H1 (cell line): ENCODE measurements at regions not wholly inside any gene's neighbourhood (a gene's known extent, or its start where the extent isn't known, plus 50 kb on each side); places are given as distances from the start of the nearest gene placed in this dataset.

ENCODE experiments used
- CTCF ChIA-PET: fragments of 300-600 bp; sonication (Branson Sonifier 250); formaldehyde crosslinking; loops from one replicate; lab custom pipeline; 2021; ENCODE audit not compliant: partially characterized antibody; lab: Charles Lee
- POLR2A ChIA-PET: fragments of 300-600 bp; sonication (Branson Sonifier 250); formaldehyde crosslinking; loops from one replicate; lab custom pipeline; 2021; ENCODE audit warnings: inconsistent platforms; ENCODE audit not compliant: partially characterized antibody; lab: Charles Lee
- DNase-seq, 2 experiments: peaks; one replicate each; pipeline versions ENCODE4 v3.0.0 to v3.0.0-alpha.2; 2010 to 2022; ENCODE audit warnings: low spot score in 2 of 2, low read depth in 1 of 2, mixed read lengths in 1 of 2
- FAIRE-seq: peaks from 2 replicates; lab custom pipeline; 2011; peaks lifted over from hg19 to GRCh38; lab: Jason Lieb, UNC
- H2AFZ ChIP-seq: 2 replicates; pipeline ENCODE4 v1.8.1; 2012; ENCODE audit warnings: low read length, inconsistent platforms
- H2AK5ac ChIP-seq: 2 replicates; pipeline ENCODE4 v1.6.1; 2013; ENCODE audit warnings: low read depth, low read length
- H2BK120ac ChIP-seq: replicated peaks from 2 replicates; pipeline ENCODE3; 2013; ENCODE audit warnings: low read depth, low read length, inconsistent platforms
- H2BK12ac ChIP-seq: 2 replicates; pipeline ENCODE4 v1.6.1; 2013; ENCODE audit warnings: low read depth, low read length
- H2BK15ac ChIP-seq: 2 replicates; pipeline ENCODE4 v1.6.1; 2013; ENCODE audit warnings: low read length
- H2BK20ac ChIP-seq: 2 replicates; pipeline ENCODE4 v1.6.1; 2013; ENCODE audit warnings: low read length
- H2BK5ac ChIP-seq: 2 replicates; pipeline ENCODE4 v1.6.1; 2013; ENCODE audit warnings: low read depth, low read length
- H3K14ac ChIP-seq: 2 replicates; pipeline ENCODE4 v1.6.1; 2013; ENCODE audit warnings: inconsistent platforms; ENCODE audit not compliant: insufficient read length
- H3K18ac ChIP-seq: 2 replicates; pipeline ENCODE4 v1.6.1; 2013; ENCODE audit warnings: low read length; ENCODE audit errors: extremely low read depth
- H3K23ac ChIP-seq: 2 replicates; pipeline ENCODE4 v1.6.1; 2013; ENCODE audit warnings: inconsistent platforms; ENCODE audit not compliant: insufficient read length
- H3K23me2 ChIP-seq: 2 replicates; pipeline ENCODE4 v1.6.1; 2013; ENCODE audit warnings: low read depth, low read length
- H3K27ac ChIP-seq: 2 replicates; pipeline ENCODE4 v1.6.1; 2011; ENCODE audit warnings: low read depth, low read length, inconsistent platforms
- H3K27me3 ChIP-seq, 4 experiments: replicated peaks in 1 of 4; 1 replicate in 1 of 4; 2 replicates in 3 of 4; pipeline versions ENCODE4 v1.6.1 to v1.8.1; 2011 to 2013; ENCODE audit warnings: low read length in 3 of 4, mild to moderate bottlenecking in 3 of 4, inconsistent platforms in 2 of 4, mixed read lengths in 2 of 4, moderate library complexity in 1 of 4; ENCODE audit not compliant: control insufficient read depth in 3 of 4, insufficient read depth in 3 of 4; ENCODE audit errors: extremely low read depth in 1 of 4
- H3K36me3 ChIP-seq, 4 experiments: 2 replicates each; pipeline versions ENCODE4 v1.6.1 to v1.8.1; 2011 to 2013; ENCODE audit warnings: mild to moderate bottlenecking in 4 of 4, low read length in 3 of 4, moderate library complexity in 2 of 4, control low read depth in 1 of 4, inconsistent platforms in 1 of 4; ENCODE audit not compliant: insufficient read depth in 4 of 4, control insufficient read depth in 2 of 4
- H3K4ac ChIP-seq: replicated peaks from 2 replicates; pipeline ENCODE3; 2013; ENCODE audit warnings: low read length, low read depth, mixed read lengths, inconsistent platforms; ENCODE audit not compliant: insufficient read length
- H3K4me1 ChIP-seq, 4 experiments: replicated peaks in 1 of 4; 1 replicate in 1 of 4; 2 replicates in 3 of 4; pipeline versions ENCODE4 v1.6.1 to v1.8.1; 2011 to 2013; ENCODE audit warnings: low read length in 3 of 4, inconsistent platforms in 2 of 4, mixed read lengths in 1 of 4; ENCODE audit not compliant: insufficient read depth in 4 of 4, control insufficient read depth in 3 of 4
- H3K4me2 ChIP-seq, 2 experiments: 2 replicates each; pipeline versions ENCODE4 v1.6.1 to v1.8.1; 2011 to 2013; ENCODE audit warnings: low read depth in 2 of 2, low read length in 2 of 2, control low read depth in 1 of 2, inconsistent platforms in 1 of 2, mild to moderate bottlenecking in 1 of 2; ENCODE audit not compliant: insufficient read depth in 1 of 2
- H3K4me3 ChIP-seq, 4 experiments: fragments of 200-600, 300-600 bp in 1 of 4; sonication (generic), shearing (Covaris generic), sonication (Bioruptor Twin) in 1 of 4; 2 replicates each; pipeline versions ENCODE4 v1.5.1 to v1.8.1; 2011 to 2016; ENCODE audit warnings: low read length in 4 of 4, low read depth in 3 of 4, control low read depth in 2 of 4, inconsistent platforms in 2 of 4, mild to moderate bottlenecking in 2 of 4, mixed read lengths in 1 of 4, moderate library complexity in 1 of 4; ENCODE audit not compliant: insufficient read depth in 2 of 4; ENCODE audit errors: extremely low read depth in 1 of 4
- H3K56ac ChIP-seq: replicated peaks from 2 replicates; pipeline ENCODE3; 2013; ENCODE audit warnings: low read depth, mild to moderate bottlenecking, mixed read lengths, low read length, inconsistent platforms; ENCODE audit not compliant: insufficient read length
- H3K79me1 ChIP-seq: 2 replicates; pipeline ENCODE4 v1.6.1; 2013; ENCODE audit warnings: low read depth, low read length, control low read depth
- H3K79me2 ChIP-seq, 2 experiments: 2 replicates each; pipeline versions ENCODE4 v1.6.1 to v1.8.1; 2012 to 2013; ENCODE audit warnings: low read length in 2 of 2, mild to moderate bottlenecking in 2 of 2, inconsistent platforms in 1 of 2; ENCODE audit not compliant: insufficient read depth in 2 of 2, control insufficient read depth in 1 of 2
- H3K9ac ChIP-seq, 4 experiments: replicated peaks in 1 of 4; 1 replicate in 1 of 4; 2 replicates in 3 of 4; pipeline versions ENCODE4 v1.6.1 to v1.8.1; 2011 to 2013; ENCODE audit warnings: low read depth in 3 of 4, low read length in 3 of 4, control low read depth in 2 of 4, mild to moderate bottlenecking in 2 of 4, moderate library complexity in 2 of 4, inconsistent platforms in 1 of 4; ENCODE audit errors: extremely low read depth in 1 of 4
- H3K9me3 ChIP-seq, 2 experiments: 2 replicates each; pipeline versions ENCODE4 v1.6.1 to v1.8.1; 2012 to 2013; ENCODE audit warnings: mild to moderate bottlenecking in 2 of 2, moderate library complexity in 2 of 2, control low read depth in 1 of 2, inconsistent platforms in 1 of 2, low read depth in 1 of 2, low read length in 1 of 2, mixed read lengths in 1 of 2; ENCODE audit not compliant: insufficient read depth in 2 of 2
- H4K20me1 ChIP-seq, 2 experiments: replicated peaks in 1 of 2; 2 replicates each; pipeline versions ENCODE3 to v1.8.1; 2011 to 2013; ENCODE audit warnings: inconsistent platforms in 2 of 2, low read length in 2 of 2, mild to moderate bottlenecking in 1 of 2; ENCODE audit not compliant: insufficient read depth in 2 of 2, control insufficient read depth in 1 of 2
- H4K5ac ChIP-seq: 2 replicates; pipeline ENCODE4 v1.6.1; 2013; ENCODE audit warnings: low read length, low read depth, mixed read lengths, inconsistent platforms; ENCODE audit not compliant: insufficient read length
- H4K8ac ChIP-seq: 2 replicates; pipeline ENCODE4 v1.8.0; 2013; ENCODE audit warnings: mild to moderate bottlenecking, moderate library complexity, low read length, inconsistent platforms; ENCODE audit not compliant: insufficient read depth; ENCODE audit errors: extremely low read depth
- H4K91ac ChIP-seq: replicated peaks from 2 replicates; pipeline ENCODE3; 2013; ENCODE audit warnings: low read length, mixed read lengths, inconsistent platforms; ENCODE audit not compliant: insufficient read length
- ATF3 ChIP-seq: IDR thresholded peaks from 2 replicates; pipeline ENCODE4 v1.6.1; 2011; ENCODE audit warnings: low read depth, mild to moderate bottlenecking, low read length; ENCODE audit not compliant: insufficient read depth
- BRCA1 ChIP-seq: IDR thresholded peaks from 2 replicates; pipeline ENCODE4 v1.6.1; 2012; ENCODE audit warnings: low read depth, low read length, improper control_type of control experiment
- CBX5 ChIP-seq: fragments of 300-800, 300-1000 bp; sonication (generic); IDR thresholded peaks from 2 replicates; pipeline ENCODE4 v1.7.1; 2016; ENCODE audit warnings: antibody characterized with exemption, low read length, low read depth
- CHD1 ChIP-seq: IDR thresholded peaks from 2 replicates; pipeline ENCODE4 v1.6.1; 2012; ENCODE audit warnings: low read depth, low read length, improper control_type of control experiment
- EGR1 ChIP-seq: IDR thresholded peaks from 2 replicates; pipeline ENCODE4 v1.6.1; 2011; ENCODE audit warnings: low read depth, low read length, borderline replicate concordance
- EZH2 ChIP-seq: fragments of 200-600 bp; sonication (generic); IDR thresholded peaks from 2 replicates; pipeline ENCODE4 v1.7.1; 2012; ENCODE audit warnings: low read depth, mild to moderate bottlenecking, moderate library complexity, low read length, inconsistent platforms; ENCODE audit not compliant: severe bottlenecking
- HDAC2 ChIP-seq, 2 experiments: fragments of 300-600 bp in 1 of 2; sonication (generic) in 1 of 2; IDR thresholded peaks; 2 replicates each; pipeline ENCODE4 v1.6.1; 2011 to 2012; ENCODE audit warnings: low read depth in 2 of 2, low read length in 2 of 2, mild to moderate bottlenecking in 2 of 2, moderate library complexity in 2 of 2, borderline replicate concordance in 1 of 2, inconsistent platforms in 1 of 2
- RBBP5 ChIP-seq: IDR thresholded peaks from 2 replicates; pipeline ENCODE4 v1.7.1; 2012; ENCODE audit warnings: low read depth, mild to moderate bottlenecking, inconsistent platforms, low read length, moderate library complexity, borderline replicate concordance
- RNF2 ChIP-seq: fragments of 200-900, 300-1000 bp; sonication (generic); IDR thresholded peaks from 2 replicates; pipeline ENCODE4 v1.7.1; 2016; ENCODE audit warnings: borderline replicate concordance, low read depth, mild to moderate bottlenecking, antibody characterized with exemption, low read length; ENCODE audit not compliant: poor library complexity, severe bottlenecking; ENCODE audit errors: missing control alignments
- SAP30 ChIP-seq: fragments of 300-600 bp; sonication (generic); IDR thresholded peaks from 2 replicates; pipeline ENCODE4 v1.7.1; 2012; ENCODE audit warnings: low read length, moderate library complexity, mild to moderate bottlenecking, inconsistent platforms; ENCODE audit not compliant: insufficient read depth, insufficient replicate concordance
- ZNF274 ChIP-seq: IDR thresholded peaks from 2 replicates; pipeline ENCODE4 v1.7.0; 2012; ENCODE audit warnings: low read length, borderline replicate concordance; ENCODE audit errors: extremely low read depth
- WGBS, 2 experiments: shearing (Covaris generic) in 1 of 2; methylation state at CpG; one replicate each; pipeline versions ENCODE4 v1.1.6 to v1.1.7; 2013 to 2015; ENCODE audit warnings: low lambda C conversion rate in 2 of 2, mixed read lengths in 2 of 2, inconsistent platforms in 1 of 2, low coverage in 1 of 2, missing lambda C conversion rate in 1 of 2; ENCODE audit not compliant: insufficient replicate concordance in 2 of 2, insufficient coverage in 1 of 2, insufficient read length in 1 of 2; ENCODE audit errors: extremely low coverage in 1 of 2, missing lambda C conversion rate in 1 of 2; 5-methylcytosine and 5-hydroxymethylcytosine counted together

- Histone ChIP-seq H4K8ac (no peak overlapping the region), H3K27me3 (no peaks in the 10 kb centered on the region), H3K4me1 (no peaks in the 10 kb centered on the region), H4K20me1 (no peaks in the 10 kb centered on the region), H3K9me3 (no peaks in the 10 kb centered on the region), H3K56ac (no peak overlapping the region), H2AFZ (no peak overlapping the region), H3K79me2 (no peaks in the 10 kb centered on the region), H3K23ac (no peak overlapping the region), H3K14ac (no peak overlapping the region), H2BK12ac (no peak overlapping the region), H4K5ac (no peak overlapping the region), H3K9ac (no peak overlapping the region), H3K4me3 (no peak overlapping the region), H3K4ac (no peak overlapping the region), H3K23me2 (no peaks in the 10 kb centered on the region), H3K18ac (no peak overlapping the region), H4K91ac (no peak overlapping the region), H3K79me1 (no peaks in the 10 kb centered on the region), H2BK120ac (no peak overlapping the region), H2BK20ac (no peak overlapping the region), H3K4me2 (no peak overlapping the region), H3K36me3 (no peaks in the 10 kb centered on the region), H3K27ac (no peak overlapping the region), H2BK5ac (no peak overlapping the region), H2BK15ac (no peak overlapping the region), H2AK5ac (no peak overlapping the region)
- WGBS, 2 experiments = 93% methylated on average over 2 of the region's 2 CpGs; no CpG with 5 or more reads in 1 of the 2 experiments
- TF ChIP-seq HDAC2 (IDR thresholded peaks at IDR 0.05; ENCODE audit: borderline replicate concordance in 1 of 2, low read depth in 2 of 2, low read length in 2 of 2) = no peak
- no peak for TF ChIP-seq RBBP5
- TF ChIP-seq SAP30 = no peak
- no peak for TF ChIP-seq EGR1
- TF ChIP-seq ATF3 = no peak
- TF ChIP-seq ZNF274 = no peak
- TF ChIP-seq EZH2 = no peak
- TF ChIP-seq RNF2 = no peak
- TF ChIP-seq CBX5 = no peak
- no peak for TF ChIP-seq CHD1
- no peak for TF ChIP-seq BRCA1
- no peak for DNase-seq
- FAIRE-seq = no peak
- POLR2A ChIA-PET = no interaction called here
- CTCF ChIA-PET = no interaction called here
Measured at GRCh38 chr7:13189668-13190067, 502.2 kb downstream of the ARL4A start.
